K562 (cell line): ENCODE measurements at regions not wholly inside any gene's neighbourhood (a gene's known extent, or its start where the extent isn't known, plus 50 kb on each side); places are given as distances from the start of the nearest gene placed in this dataset.

Experiments
- ATAC-seq: fragments of 200-7000 bp; cut with Tn5 transposase; 3 replicates; pipeline ENCODE4 v1.9.1; 2020; ENCODE audit warnings: moderate library complexity
- BruUV-seq: library from RNA; stranded (reverse); fragments of 400-500 nt; replicated peaks from 2 replicates; lab custom pipeline; 2021; lab: Mats Ljungman, UMichigan
- CTCF ChIA-PET: fragments of 300-600 bp; formaldehyde crosslinking; extraction: SDS; loops from one replicate; lab custom pipeline; 2021; ENCODE audit warnings: low intra/inter-chr PET ratio; lab: Yijun Ruan, JAX
- POLR2A ChIA-PET: fragments of 300-600, 350-650 bp; sonication (Branson Sonifier 250); formaldehyde crosslinking; extraction: SDS; loops from one replicate; lab custom pipeline; 2021; ENCODE audit warnings: antibody characterized with exemption, inconsistent platforms; lab: Yijun Ruan, JAX
- DNase-seq, 4 experiments: peaks; one replicate each; pipeline versions ENCODE4 v3.0.0 to v3.0.0-alpha.2; 2011 to 2018; ENCODE audit warnings: low spot score in 3 of 4, mixed read lengths in 3 of 4; ENCODE audit errors: extremely low read depth in 1 of 4
- FAIRE-seq: peaks from 2 replicates; lab custom pipeline; 2011; peaks lifted over from hg19 to GRCh38; lab: Jason Lieb, UNC
- H2AFZ ChIP-seq: 2 replicates; pipeline ENCODE4 v1.6.0; 2011; ENCODE audit warnings: low read depth, low read length, control low read depth, inconsistent platforms
- H3K27ac ChIP-seq: fragments of 200-600 bp; 3 replicates; pipeline ENCODE4 v1.8.0; 2011; ENCODE audit warnings: low read depth, mild to moderate bottlenecking, control low read depth, inconsistent platforms, low read length, moderate library complexity, mixed read lengths; ENCODE audit errors: extremely low read depth
- H3K27me3 ChIP-seq, 2 experiments: fragments of 300-600 bp in 1 of 2; 2 replicates in 1 of 2; 3 replicates in 1 of 2; pipeline versions ENCODE4 v1.6.0 to v1.8.0; 2011; ENCODE audit warnings: inconsistent platforms in 2 of 2, low read length in 2 of 2, mild to moderate bottlenecking in 1 of 2, mixed read lengths in 1 of 2, moderate library complexity in 1 of 2; ENCODE audit not compliant: control insufficient read depth in 2 of 2, insufficient read depth in 2 of 2
- H3K36me3 ChIP-seq: fragments of 300-600 bp; 3 replicates; pipeline ENCODE4 v1.8.0; 2011; ENCODE audit warnings: mild to moderate bottlenecking, low read length, inconsistent platforms; ENCODE audit not compliant: control insufficient read depth, insufficient read depth
- H3K4me1 ChIP-seq, 2 experiments: fragments of 200-600 bp in 1 of 2; replicated peaks in 1 of 2; 2 replicates in 1 of 2; 3 replicates in 1 of 2; pipeline versions ENCODE4 v1.5.1 to v1.8.0; 2011; ENCODE audit warnings: inconsistent platforms in 2 of 2, low read length in 2 of 2, mild to moderate bottlenecking in 1 of 2, mixed read lengths in 1 of 2, moderate library complexity in 1 of 2; ENCODE audit not compliant: control insufficient read depth in 2 of 2, insufficient read depth in 2 of 2
- H3K4me2 ChIP-seq: 2 replicates; pipeline ENCODE4 v1.6.1; 2011; ENCODE audit warnings: low read length, control low read depth, inconsistent platforms, mixed read lengths; ENCODE audit not compliant: insufficient read depth
- H3K4me3 ChIP-seq: fragments of 200-600 bp; sonication (generic), shearing (Covaris generic); 2 replicates; pipeline ENCODE4 v1.5.1; 2016; ENCODE audit warnings: control low read depth, inconsistent platforms
- H3K79me2 ChIP-seq: fragments of 200-600 bp; 3 replicates; pipeline ENCODE4 v1.8.0; 2011; ENCODE audit warnings: low read length, inconsistent platforms; ENCODE audit not compliant: control insufficient read depth, insufficient read depth
- H3K9ac ChIP-seq, 2 experiments: 2 replicates each; pipeline versions ENCODE4 v1.6.0 to v1.6.1; 2011; ENCODE audit warnings: low read depth in 2 of 2, low read length in 2 of 2, control low read depth in 1 of 2, inconsistent platforms in 1 of 2, mild to moderate bottlenecking in 1 of 2, mixed read lengths in 1 of 2; ENCODE audit not compliant: insufficient read depth in 1 of 2
- H3K9me1 ChIP-seq: one replicate; pipeline ENCODE4 v1.6.0; 2011; ENCODE audit warnings: inconsistent platforms, mild to moderate bottlenecking, low read length, moderate library complexity; ENCODE audit not compliant: control insufficient read depth, insufficient read depth
- H3K9me3 ChIP-seq: replicated peaks from 2 replicates; pipeline ENCODE4 v1.5.1; 2011; ENCODE audit warnings: low read depth, low read length, inconsistent platforms; ENCODE audit not compliant: control insufficient read depth, insufficient read depth
- H4K20me1 ChIP-seq: replicated peaks from 2 replicates; pipeline ENCODE4 v1.6.1; 2011; ENCODE audit warnings: low read length, inconsistent platforms, mixed read lengths; ENCODE audit not compliant: control insufficient read depth, insufficient read depth
- EP400 ChIP-seq: fragments of 450-650 bp; IDR thresholded peaks from 2 replicates; pipeline ENCODE4 v1.6.1; 2017; ENCODE audit warnings: antibody characterized with exemption, mild to moderate bottlenecking, moderate library complexity
- EZH2 ChIP-seq: IDR thresholded peaks from 2 replicates; pipeline ENCODE4 v1.6.1; 2012; ENCODE audit warnings: low read depth, mild to moderate bottlenecking, inconsistent platforms, low read length, borderline replicate concordance
- NR2C1 ChIP-seq, 2 experiments: fragments of 450-650 bp; IDR thresholded peaks; 2 replicates each; pipeline ENCODE4 v1.6.1; 2017; ENCODE audit warnings: mild to moderate bottlenecking in 2 of 2, antibody characterized with exemption in 1 of 2, inconsistent platforms in 1 of 2, missing compliant biosample characterization in 1 of 2, missing genetic modification characterization in 1 of 2
- SP2 ChIP-seq: IDR thresholded peaks from 2 replicates; pipeline ENCODE4 v1.6.1; 2011; ENCODE audit warnings: mild to moderate bottlenecking, low read depth, low read length, moderate library complexity; ENCODE audit not compliant: poor library complexity, severe bottlenecking; ENCODE audit errors: extremely low read depth
- VEZF1 ChIP-seq: fragments of 200-800 bp; sonication (Bioruptor generic); IDR thresholded peaks from 2 replicates; pipeline ENCODE4 v1.6.1; 2017; ENCODE audit warnings: missing genetic modification characterization, missing compliant biosample characterization
- ZBTB17 ChIP-seq: fragments of 450-650 bp; formaldehyde crosslinking; IDR thresholded peaks from 2 replicates; pipeline ENCODE4 v1.4.0; 2020; ENCODE audit warnings: mild to moderate bottlenecking
- ZNF197 ChIP-seq: fragments of 200-800 bp; sonication (Bioruptor generic); IDR thresholded peaks from 2 replicates; pipeline ENCODE4 v1.6.1; 2016; ENCODE audit warnings: low read depth, missing genetic modification characterization, missing compliant biosample characterization
- ZNF23 ChIP-seq: fragments of 250-450 bp; sonication (Bioruptor Pico); IDR thresholded peaks from 2 replicates; pipeline ENCODE4 v1.4.0; 2020; ENCODE audit warnings: mild to moderate bottlenecking
- ZNF347 ChIP-seq: fragments of 450-650 bp; formaldehyde crosslinking; IDR thresholded peaks from 2 replicates; pipeline ENCODE4 v1.4.0; 2020; ENCODE audit warnings: low read depth, mild to moderate bottlenecking, moderate library complexity
- ZNF398 ChIP-seq: fragments of 250-450 bp; sonication (Bioruptor Pico); IDR thresholded peaks from 2 replicates; pipeline ENCODE4 v1.8.0; 2021; ENCODE audit warnings: moderate library complexity, mild to moderate bottlenecking, inconsistent platforms
- ZNF518B ChIP-seq: fragments of 250-450 bp; sonication (Bioruptor Pico); IDR thresholded peaks from 2 replicates; pipeline ENCODE4 v1.5.0; 2021; ENCODE audit warnings: mild to moderate bottlenecking, moderate library complexity
- WGBS: fragments of 100-300 bp; shearing (Covaris generic); methylation state at CpG from one replicate; pipeline ENCODE4 v1.1.6; 2016; ENCODE audit warnings: low coverage, mixed read lengths; ENCODE audit not compliant: insufficient coverage; ENCODE audit errors: missing lambda C conversion rate; 5-methylcytosine and 5-hydroxymethylcytosine counted together
- in situ Hi-C: fragments of 300-500 bp; cut with MboI; formaldehyde crosslinking; loops from 4 replicates; pipeline ENCODE4 v1.15.0; 2018; ENCODE audit warnings: inconsistent platforms, mixed read lengths
- intact Hi-C: fragments of 100-400 bp; cut with micrococcal nuclease; formaldehyde crosslinking; loops from 2 replicates; pipeline ENCODE4 v1.14.2; 2022

GRCh38 chr12:125259178-125259867, 194.1 kb downstream of the AACS start:
- Histone ChIP-seq H3K4me2 (no peak overlapping the region), H3K4me1 (no peaks in the 10 kb centered on the region), H3K79me2 (no peaks in the 10 kb centered on the region), H3K9me3 (no peaks in the 10 kb centered on the region), H4K20me1 (no peaks in the 10 kb centered on the region), H3K9ac (no peak overlapping the region), H2AFZ (no peak overlapping the region), H3K4me3 (no peak overlapping the region), H3K9me1 (no peaks in the 10 kb centered on the region), H3K27me3 (peaks cover 4 to 24% of the 10 kb centered on the region in 2 experiments; a peak in 3 of 5 replicates), H3K27ac (no peak overlapping the region), H3K36me3 (no peaks in the 10 kb centered on the region)
- POLR2A ChIA-PET: interaction anchor here (0.6 to 1.1 kb wide), 3 partner anchors 10 to 21 kb away, joined by 3 to 5 read pairs (median 4); no protein-coding TSS in a partner anchor
- BruUV-seq: no TSS peak
- CTCF ChIA-PET: no interaction called here
- DNase-seq (no peak), ATAC-seq (no peak), FAIRE-seq (no peak)
- 0% methylated on average over 15 of the region's 15 CpGs for WGBS
- in situ Hi-C loops (no loop called here), intact Hi-C loops (no loop called here)
- TF ChIP-seq ZBTB17 (no peak), ZNF398 (CRISPR knock-in tag) (no peak), ZNF23 (CRISPR knock-in tag) (no peak), NR2C1 (IDR thresholded peaks at IDR 0.05) (no peak), NR2C1 (tag; IDR thresholded peaks at IDR 0.05) (no peak), EZH2 (no peak), EP400 (no peak), ZNF347 (no peak), ZNF518B (CRISPR knock-in tag) (no peak), ZNF197 (CRISPR knock-in tag) (no peak), VEZF1 (CRISPR knock-in tag) (no peak), SP2 (no peak)
